PC-9 (cell line): ENCODE measurements at regions not wholly inside any gene's neighbourhood (a gene's known extent, or its start where the extent isn't known, plus 50 kb on each side); places are given as distances from the start of the nearest gene placed in this dataset.
A peak's percentile ranks its signal among the peaks of the same experiment; 100 is the strongest.
"Not testable (repeated sequence)": the region's sequence is repeated elsewhere in the genome, so short reads cannot be mapped to it uniquely, and the experiment has no call there.

Experiments used
- BruUV-seq: library from RNA; stranded (reverse); fragments of 400-500 nt; replicated peaks from 2 replicates; lab custom pipeline; 2021; lab: Mats Ljungman, UMichigan
- CTCF ChIA-PET: fragments of 300-600 bp; sonication (Branson Sonifier 250); formaldehyde crosslinking; loops from one replicate; lab custom pipeline; 2022; ENCODE audit warnings: antibody characterized with exemption; lab: Charles Lee
- POLR2A ChIA-PET: fragments of 300-600 bp; sonication (Branson Sonifier 250); formaldehyde crosslinking; loops from one replicate; lab custom pipeline; 2022; ENCODE audit warnings: antibody characterized with exemption; ENCODE audit not compliant: unreplicated experiment; lab: Charles Lee
- DNase-seq, 2 experiments: peaks; one replicate each; pipeline versions ENCODE4 v3.0.0 to v3.0.0-alpha.2; 2015 to 2022; ENCODE audit warnings: mixed read lengths in 1 of 2
- H2AFZ ChIP-seq: fragments of 200-600 bp; sonication (generic); 2 replicates; pipeline ENCODE4 v1.8.1; 2017; ENCODE audit warnings: antibody characterized with exemption
- H3F3A ChIP-seq: fragments of 200-600 bp; sonication (generic); 2 replicates; pipeline ENCODE4 v1.8.1; 2017; ENCODE audit warnings: antibody characterized with exemption, mild to moderate bottlenecking, low read depth; ENCODE audit not compliant: insufficient read depth
- H3K27ac ChIP-seq: fragments of 200-600 bp; sonication (generic); 2 replicates; pipeline ENCODE4 v1.6.1; 2016; ENCODE audit warnings: mixed run types
- H3K27me3 ChIP-seq: fragments of 200-600 bp; sonication (generic); 2 replicates; pipeline ENCODE4 v1.6.1; 2016; ENCODE audit warnings: low read depth, mixed run types; ENCODE audit not compliant: insufficient read depth
- H3K36me3 ChIP-seq: fragments of 200-600 bp; sonication (generic); 2 replicates; pipeline ENCODE4 v1.6.1; 2016; ENCODE audit warnings: low read depth, mixed run types
- H3K4me1 ChIP-seq: fragments of 200-600 bp; sonication (generic); replicated peaks from 2 replicates; pipeline ENCODE4 v1.6.1; 2016; ENCODE audit warnings: mixed run types; ENCODE audit not compliant: insufficient read depth
- H3K4me2 ChIP-seq: fragments of 200-600 bp; sonication (generic); 2 replicates; pipeline ENCODE4 v1.6.1; 2017; ENCODE audit warnings: mixed run types
- H3K4me3 ChIP-seq: fragments of 200-600 bp; sonication (generic); 2 replicates; pipeline ENCODE4 v1.6.1; 2016; ENCODE audit warnings: mixed run types
- H3K79me2 ChIP-seq: fragments of 200-600 bp; sonication (generic); 2 replicates; pipeline ENCODE4 v1.6.1; 2017; ENCODE audit warnings: low read depth, mixed run types
- H3K9me2 ChIP-seq: fragments of 200-600 bp; sonication (generic); 2 replicates; pipeline ENCODE4 v1.8.1; 2017; ENCODE audit warnings: mild to moderate bottlenecking; ENCODE audit not compliant: insufficient read depth
- H3K9me3 ChIP-seq: fragments of 200-600 bp; sonication (generic); 2 replicates; pipeline ENCODE4 v1.8.1; 2016; ENCODE audit warnings: low read depth; ENCODE audit not compliant: insufficient read depth
- H4K20me1 ChIP-seq: fragments of 200-600 bp; sonication (generic); 2 replicates; pipeline ENCODE4 v1.8.1; 2017; ENCODE audit not compliant: insufficient read depth
- CTCF ChIP-seq: fragments of 200-600 bp; sonication (generic); conservative IDR thresholded peaks from 2 replicates; pipeline ENCODE4 v1.6.1; 2017; ENCODE audit warnings: mixed run types, antibody characterized with exemption, mild to moderate bottlenecking, moderate library complexity
- intact Hi-C: fragments of 100-400 bp; cut with micrococcal nuclease; formaldehyde crosslinking; loops from one replicate; pipeline ENCODE4 v1.10.0; 2022; ENCODE audit not compliant: unreplicated experiment

GRCh38 chr10:38356527-38356926, 262.4 kb downstream of the ZNF37A start:
- CTCF ChIA-PET, H3K79me2 ChIP-seq, H3K36me3 ChIP-seq, H3F3A ChIP-seq, H3K27me3 ChIP-seq, H3K9me3 ChIP-seq, H2AFZ ChIP-seq, H4K20me1 ChIP-seq, H3K9me2 ChIP-seq, POLR2A ChIA-PET, intact Hi-C loops, H3K4me1 ChIP-seq: not testable (repeated sequence)
- Histone ChIP-seq H3K27ac (0 out of 2 replicates have a peak overlapping the region, but pooled peaks have one; percentile 37), H3K4me3 (peak overlapping the region; percentile 57), H3K4me2 (peak overlapping the region; percentile 63)
- TSS peak; percentile 65 for BruUV-seq
- DNase-seq: peak in 1 of 2 experiments; percentile 1

- H3K27me3 ChIP-seq, H4K20me1 ChIP-seq, H3F3A ChIP-seq, H3K9me2 ChIP-seq, CTCF ChIA-PET, H3K4me1 ChIP-seq, H3K4me3 ChIP-seq, BruUV-seq, POLR2A ChIA-PET, H3K4me2 ChIP-seq, H3K9me3 ChIP-seq, H2AFZ ChIP-seq, H3K27ac ChIP-seq, H3K79me2 ChIP-seq, intact Hi-C loops, DNase-seq, H3K36me3 ChIP-seq: not testable (repeated sequence)
These were observed 268.4 kb downstream of the ZNF37A start for GRCh38 chr10:38362514-38362913.

- H3F3A ChIP-seq, H3K79me2 ChIP-seq, H3K4me1 ChIP-seq, H2AFZ ChIP-seq, H4K20me1 ChIP-seq, H3K4me2 ChIP-seq, H3K9me2 ChIP-seq, intact Hi-C loops, DNase-seq, H3K9me3 ChIP-seq, H3K36me3 ChIP-seq, POLR2A ChIA-PET, H3K27ac ChIP-seq, H3K27me3 ChIP-seq, BruUV-seq, H3K4me3 ChIP-seq, CTCF ChIA-PET: not testable (repeated sequence)
These were observed 269.9 kb downstream of the ZNF37A start for GRCh38 chr10:38364073-38364472.

- H3K9me2 ChIP-seq, H3K36me3 ChIP-seq, H3K4me1 ChIP-seq, H3K4me3 ChIP-seq, H3K27ac ChIP-seq, H3K4me2 ChIP-seq, POLR2A ChIA-PET, H3K9me3 ChIP-seq, H3K79me2 ChIP-seq, H3K27me3 ChIP-seq, H2AFZ ChIP-seq, H3F3A ChIP-seq, H4K20me1 ChIP-seq, intact Hi-C loops, CTCF ChIA-PET, BruUV-seq: not testable (repeated sequence)
- peak; percentile 43 for TF ChIP-seq CTCF
- peak in 1 of 2 experiments; percentile 35 for DNase-seq
These were observed 271.8 kb downstream of the ZNF37A start for GRCh38 chr10:38365917-38366316.

- POLR2A ChIA-PET, H2AFZ ChIP-seq: not testable (repeated sequence)
These were observed 289.7 kb downstream of the ZNF37A start for GRCh38 chr10:38383800-38384199.

GRCh38 chr10:38386869-38387268, 292.7 kb downstream of the ZNF37A start:
- H3K4me2 ChIP-seq, H3K9me2 ChIP-seq, H3K36me3 ChIP-seq, intact Hi-C loops, H3K9me3 ChIP-seq, H2AFZ ChIP-seq, H3K79me2 ChIP-seq, DNase-seq, POLR2A ChIA-PET, H3K4me3 ChIP-seq, H3F3A ChIP-seq, CTCF ChIA-PET, BruUV-seq, H4K20me1 ChIP-seq, H3K4me1 ChIP-seq, H3K27me3 ChIP-seq, H3K27ac ChIP-seq: not testable (repeated sequence)

More at GRCh38 chr10:38383800-38384199, 289.7 kb downstream of the ZNF37A start:
- CTCF ChIA-PET, H4K20me1 ChIP-seq, H3K9me2 ChIP-seq, DNase-seq, H3K4me1 ChIP-seq, H3K79me2 ChIP-seq, H3K4me2 ChIP-seq, H3K4me3 ChIP-seq, H3K9me3 ChIP-seq, intact Hi-C loops, BruUV-seq, H3K27me3 ChIP-seq, H3K27ac ChIP-seq, H3K36me3 ChIP-seq, H3F3A ChIP-seq: not testable (repeated sequence)
